ENCODE measurements at regions not wholly inside any gene's neighbourhood (a gene's known extent, or its start where the extent isn't known, plus 50 kb on each side); places are given as distances from the start of the nearest gene placed in this dataset.

- no peak for DNase-seq
Measured at GRCh38 chr2:111219285-111219684, 98.6 kb downstream of the BCL2L11 start.

- peak; percentile 23 for DNase-seq
Measured at GRCh38 chr2:111219734-111220505, 99.2 kb downstream of the BCL2L11 start.

GRCh38 chr2:111220962-111221361 is 100.2 kb downstream of the BCL2L11 start:
- no peak for DNase-seq

GRCh38 chr2:111221701-111222100 is 101.0 kb downstream of the BCL2L11 start:
- DNase-seq, result no peak

- DNase-seq, result no peak
Measured at GRCh38 chr2:111222204-111222866, 101.6 kb downstream of the BCL2L11 start.

- DNase-seq, result no peak
Measured at GRCh38 chr2:111225856-111226255, 105.1 kb downstream of the BCL2L11 start.

GRCh38 chr2:111226876-111227700 is 106.4 kb downstream of the BCL2L11 start:
- DNase-seq, result peak; percentile 61

GRCh38 chr2:111227716-111228141 is 107.0 kb downstream of the BCL2L11 start:
- peak; percentile 93 for DNase-seq

GRCh38 chr2:111231532-111232252 is 111.0 kb downstream of the BCL2L11 start:
- no peak for DNase-seq

- no peak for DNase-seq
Measured at GRCh38 chr2:111235192-111236015, 114.7 kb downstream of the BCL2L11 start.

GRCh38 chr2:111236025-111236424 is 115.3 kb downstream of the BCL2L11 start:
- no peak for DNase-seq

- no peak for DNase-seq
Measured at GRCh38 chr2:111238296-111238695, 117.6 kb downstream of the BCL2L11 start.

GRCh38 chr2:111239107-111239506 is 118.4 kb downstream of the BCL2L11 start:
- DNase-seq, result no peak

GRCh38 chr2:111239581-111240249 is 119.0 kb downstream of the BCL2L11 start:
- DNase-seq, result no peak

GRCh38 chr2:111243295-111243694 is 122.6 kb downstream of the BCL2L11 start:
- DNase-seq, result no peak

GRCh38 chr2:111244864-111245263 is 124.2 kb downstream of the BCL2L11 start:
- no peak for DNase-seq

- DNase-seq, result no peak
Measured at GRCh38 chr2:111246620-111247061, 125.9 kb downstream of the BCL2L11 start.

GRCh38 chr2:111247491-111247890 is 126.8 kb downstream of the BCL2L11 start:
- DNase-seq, result no peak

GRCh38 chr2:111249806-111250205 is 129.1 kb downstream of the BCL2L11 start:
- no peak for DNase-seq

- DNase-seq, result peak; percentile 57
Measured at GRCh38 chr2:111250448-111251030, 129.8 kb downstream of the BCL2L11 start.

- no peak for DNase-seq
Measured at GRCh38 chr2:111251711-111252110, 131.0 kb downstream of the BCL2L11 start.

Measured in fibroblast of skin of back (primary cell).